GM10248 (cell line): ENCODE measurements at regions not wholly inside any gene's neighbourhood (a gene's known extent, or its start where the extent isn't known, plus 50 kb on each side); places are given as distances from the start of the nearest gene placed in this dataset.

ENCODE experiments used
- CTCF ChIA-PET: fragments of 300-600 bp; sonication (Branson Sonifier 250); formaldehyde crosslinking; extraction: SDS; loops from one replicate; lab custom pipeline; 2021; ENCODE audit warnings: antibody characterized with exemption; lab: Yijun Ruan, JAX
- POLR2A ChIA-PET: fragments of 350-650 bp; sonication (Branson Sonifier 250); formaldehyde crosslinking; extraction: SDS; loops from one replicate; lab custom pipeline; 2020; ENCODE audit warnings: antibody characterized with exemption; lab: Yijun Ruan, JAX
- DNase-seq: peaks from one replicate; pipeline ENCODE4 v3.0.0; 2012; ENCODE audit errors: extremely low spot score
- CTCF ChIP-seq: IDR thresholded peaks from 2 replicates; pipeline ENCODE4 v1.5.1; 2012; ENCODE audit warnings: mild to moderate bottlenecking, low read depth; ENCODE audit errors: extremely low read depth, missing control alignments, control extremely low read depth

GRCh38 chr5:20213803-20214202 is 225.8 kb upstream of the CDH18 start:
- TF ChIP-seq CTCF: no peak
- ChIA-PET POLR2A (no interaction called here), CTCF (no interaction called here)
- no peak for DNase-seq

- DNase-seq: no peak
- TF ChIP-seq CTCF: no peak
- ChIA-PET CTCF (interaction anchor here (0.9 kb wide), 1 partner anchor 9 kb away, joined by 3 read pairs; no protein-coding TSS in a partner anchor), POLR2A (no interaction called here)
Measured at GRCh38 chr5:20212701-20213100, 224.7 kb upstream of the CDH18 start.

GRCh38 chr5:20166456-20166855 is 178.5 kb upstream of the CDH18 start:
- POLR2A ChIA-PET: no interaction called here
- CTCF ChIA-PET: interaction anchor here (0.9 to 1.7 kb wide), 3 partner anchors 9 to 65 kb away, joined by 3 to 4 read pairs (median 3); no protein-coding TSS in a partner anchor
- DNase-seq: no peak
- no peak for TF ChIP-seq CTCF

GRCh38 chr5:20158006-20158405 is 170.0 kb upstream of the CDH18 start:
- CTCF ChIA-PET: interaction anchor here (1.0 kb wide), 1 partner anchor 9 kb away, joined by 3 read pairs; no protein-coding TSS in a partner anchor
- POLR2A ChIA-PET: no interaction called here
- DNase-seq: no peak
- TF ChIP-seq CTCF: no peak

GRCh38 chr5:20157089-20157488 is 169.1 kb upstream of the CDH18 start:
- CTCF ChIA-PET: no interaction called here
- no peak for DNase-seq
- no peak for TF ChIP-seq CTCF
- POLR2A ChIA-PET: no interaction called here

- TF ChIP-seq CTCF: no peak
- CTCF ChIA-PET: no interaction called here
- POLR2A ChIA-PET: no interaction called here
- no peak for DNase-seq
Measured at GRCh38 chr5:20145240-20145639, 157.2 kb upstream of the CDH18 start.
